Coronary artery (tissue), 2 donors: ENCODE measurements at regions not wholly inside any gene's neighbourhood (a gene's known extent, or its start where the extent isn't known, plus 50 kb on each side); places are given as distances from the start of the nearest gene placed in this dataset.

Experiments used
- DNase-seq: peaks from one replicate; pipeline ENCODE4 v3.0.0-alpha.2; 2017; ENCODE audit warnings: low spot score
- H3K27ac ChIP-seq, 2 donors: fragments of 200-600 bp; sonication (generic); one replicate each; pipeline ENCODE4 v1.5.1; 2016 to 2019
- H3K4me3 ChIP-seq: fragments of 200-600 bp; sonication (generic); 2 replicates; pipeline ENCODE4 v1.5.1; 2016; ENCODE audit warnings: mild to moderate bottlenecking, moderate library complexity
- TF ChIP-seq, protein P1 (sequence below): fragments of 200-600 bp; sonication (generic); IDR thresholded peaks from one replicate; pipeline ENCODE4 v1.5.1; 2019; ENCODE audit warnings: antibody characterized with exemption

DNA sequence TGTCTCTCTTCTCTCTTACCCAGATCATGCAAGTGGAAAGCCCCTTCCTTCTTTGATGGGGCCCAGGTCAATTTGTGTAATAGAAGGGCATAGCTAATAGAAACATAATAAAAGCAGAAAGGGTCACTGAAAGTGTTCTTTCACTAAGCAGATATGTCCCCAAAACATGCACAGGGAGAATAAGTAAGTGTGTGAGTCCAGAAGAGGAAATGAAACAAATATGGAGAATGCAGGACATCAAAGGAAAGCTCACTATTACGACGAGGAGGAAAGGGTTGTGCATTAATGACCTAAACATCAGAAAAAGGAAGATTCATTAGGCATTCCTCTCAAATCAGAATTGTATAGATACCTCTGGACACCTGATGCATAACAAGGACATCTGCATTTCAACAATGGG lies 81.4 kb upstream of the SMYD2 start:
- no peak overlapping the region for H3K27ac ChIP-seq
- H3K4me3 ChIP-seq, result no peak overlapping the region
- DNase-seq, result no peak
- TF ChIP-seq, protein P1, sequence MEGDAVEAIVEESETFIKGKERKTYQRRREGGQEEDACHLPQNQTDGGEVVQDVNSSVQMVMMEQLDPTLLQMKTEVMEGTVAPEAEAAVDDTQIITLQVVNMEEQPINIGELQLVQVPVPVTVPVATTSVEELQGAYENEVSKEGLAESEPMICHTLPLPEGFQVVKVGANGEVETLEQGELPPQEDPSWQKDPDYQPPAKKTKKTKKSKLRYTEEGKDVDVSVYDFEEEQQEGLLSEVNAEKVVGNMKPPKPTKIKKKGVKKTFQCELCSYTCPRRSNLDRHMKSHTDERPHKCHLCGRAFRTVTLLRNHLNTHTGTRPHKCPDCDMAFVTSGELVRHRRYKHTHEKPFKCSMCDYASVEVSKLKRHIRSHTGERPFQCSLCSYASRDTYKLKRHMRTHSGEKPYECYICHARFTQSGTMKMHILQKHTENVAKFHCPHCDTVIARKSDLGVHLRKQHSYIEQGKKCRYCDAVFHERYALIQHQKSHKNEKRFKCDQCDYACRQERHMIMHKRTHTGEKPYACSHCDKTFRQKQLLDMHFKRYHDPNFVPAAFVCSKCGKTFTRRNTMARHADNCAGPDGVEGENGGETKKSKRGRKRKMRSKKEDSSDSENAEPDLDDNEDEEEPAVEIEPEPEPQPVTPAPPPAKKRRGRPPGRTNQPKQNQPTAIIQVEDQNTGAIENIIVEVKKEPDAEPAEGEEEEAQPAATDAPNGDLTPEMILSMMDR, result no peak

DNA sequence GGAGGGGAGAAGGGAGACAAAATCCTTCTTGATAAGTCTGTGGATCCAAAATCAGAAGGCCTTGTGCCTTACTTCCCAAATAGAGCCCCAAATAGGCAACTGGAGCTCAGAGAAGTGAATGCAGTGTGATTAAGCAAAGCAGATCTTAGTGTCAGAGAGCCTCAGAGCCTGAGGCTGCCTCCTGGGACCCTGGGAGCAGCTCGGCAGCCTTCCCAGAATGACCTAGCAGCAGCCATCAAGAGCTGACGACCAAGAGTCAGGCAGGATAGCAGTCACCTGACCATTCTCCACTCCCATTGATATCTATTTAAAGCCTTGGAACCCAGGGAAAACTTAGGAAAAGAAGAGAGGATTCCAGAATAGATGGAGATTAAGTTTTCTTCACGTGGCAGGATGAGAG lies 78.0 kb upstream of the SMYD2 start:
- no peak for DNase-seq
- H3K27ac ChIP-seq, result no peak overlapping the region
- H3K4me3 ChIP-seq, result no peak overlapping the region
- TF ChIP-seq, protein P1, result no peak

DNA sequence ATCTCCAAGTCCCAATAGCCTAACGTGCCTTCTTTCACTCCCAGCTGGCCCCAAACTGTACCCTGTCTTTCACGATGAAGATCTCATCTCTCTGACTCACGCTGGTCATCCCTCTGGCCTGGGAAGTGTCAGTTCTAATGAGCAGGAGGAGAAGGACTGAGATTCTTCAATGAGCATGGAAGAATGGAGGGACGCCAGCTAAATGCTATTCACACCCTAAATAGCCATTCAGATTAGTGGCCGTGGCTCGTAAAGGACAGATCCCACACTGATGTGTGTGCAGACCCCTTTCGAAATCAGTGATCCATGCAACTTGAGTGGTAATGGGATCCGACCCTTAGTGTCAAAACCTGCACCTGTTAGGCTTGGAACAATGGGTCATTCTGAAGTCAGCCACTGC lies 75.9 kb upstream of the SMYD2 start:
- no peak for DNase-seq
- TF ChIP-seq, protein P1, result no peak
- Histone ChIP-seq H3K27ac (no peak overlapping the region), H3K4me3 (no peak overlapping the region)

DNA sequence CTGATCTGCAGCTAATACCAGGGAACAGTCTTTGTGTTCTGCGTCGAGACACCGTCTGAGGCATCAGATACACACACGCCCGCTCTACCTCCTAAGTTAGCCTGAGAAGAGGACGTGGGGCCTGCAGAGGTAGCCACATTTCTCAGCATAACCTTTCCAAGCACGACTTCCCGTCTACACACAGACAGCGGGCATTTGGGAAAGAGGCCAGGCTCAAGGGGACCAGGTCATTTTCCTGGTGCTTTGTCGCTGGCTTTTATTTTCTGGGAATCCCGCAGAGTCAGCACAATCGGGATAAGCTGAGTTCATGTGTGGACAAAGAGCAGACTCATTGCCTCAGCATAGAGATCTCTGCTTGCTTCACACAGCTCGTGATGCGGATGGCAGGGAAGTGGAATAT lies 72.5 kb upstream of the SMYD2 start:
- DNase-seq, result no peak
- H3K4me3 ChIP-seq, result no peak overlapping the region
- no peak overlapping the region for H3K27ac ChIP-seq
- TF ChIP-seq, protein P1, result no peak

DNA sequence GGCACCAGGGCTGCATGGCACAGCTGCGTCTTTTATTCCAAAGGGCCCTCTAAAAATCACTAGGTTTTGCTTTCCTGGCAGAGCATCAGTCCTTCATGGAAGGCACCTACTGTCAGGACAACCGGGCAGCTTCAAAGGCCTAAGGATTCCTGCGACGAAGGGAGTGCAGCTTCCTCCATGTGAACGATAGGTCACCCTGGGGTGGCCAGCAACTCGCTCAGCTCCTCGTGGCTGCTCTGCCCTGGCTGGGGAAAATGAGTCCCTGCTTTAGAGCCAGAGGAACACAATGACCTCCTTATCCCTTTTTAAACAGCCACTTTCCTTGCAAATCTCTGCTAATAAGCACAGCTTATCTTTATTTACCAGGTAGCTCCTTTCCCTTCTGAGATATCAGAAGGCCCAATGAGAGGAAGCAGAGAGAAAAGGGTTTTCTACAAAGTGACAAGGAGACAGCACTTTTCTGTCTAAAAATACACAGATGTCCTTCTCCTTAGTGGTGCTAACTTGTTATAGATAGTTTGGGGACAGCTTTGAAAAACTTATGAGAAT lies 71.6 kb upstream of the SMYD2 start:
- no peak overlapping the region for H3K4me3 ChIP-seq
- H3K27ac ChIP-seq, result no peak overlapping the region
- TF ChIP-seq, protein P1, result no peak
- no peak for DNase-seq

DNA sequence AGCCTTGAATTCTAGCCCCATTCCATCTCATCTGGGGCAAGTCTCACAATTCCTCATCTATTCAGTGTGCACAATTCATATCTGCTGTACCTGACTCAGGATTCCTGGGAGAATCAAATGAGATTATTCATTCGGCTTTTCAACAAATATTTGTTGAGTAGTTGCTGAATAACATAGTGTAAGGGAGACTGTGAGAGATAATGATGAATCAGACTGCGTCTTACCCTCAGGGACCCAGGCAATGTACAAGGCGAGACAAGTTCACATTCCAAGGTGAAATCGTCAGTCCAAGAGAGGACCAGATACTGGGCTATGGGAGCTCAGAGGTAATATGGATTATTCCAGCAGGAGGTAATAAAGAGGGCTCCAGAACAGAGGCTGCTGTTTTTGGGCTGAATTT lies 67.8 kb upstream of the SMYD2 start:
- no peak overlapping the region for H3K4me3 ChIP-seq
- TF ChIP-seq, protein P1, result no peak
- no peak overlapping the region for H3K27ac ChIP-seq
- DNase-seq, result no peak

DNA sequence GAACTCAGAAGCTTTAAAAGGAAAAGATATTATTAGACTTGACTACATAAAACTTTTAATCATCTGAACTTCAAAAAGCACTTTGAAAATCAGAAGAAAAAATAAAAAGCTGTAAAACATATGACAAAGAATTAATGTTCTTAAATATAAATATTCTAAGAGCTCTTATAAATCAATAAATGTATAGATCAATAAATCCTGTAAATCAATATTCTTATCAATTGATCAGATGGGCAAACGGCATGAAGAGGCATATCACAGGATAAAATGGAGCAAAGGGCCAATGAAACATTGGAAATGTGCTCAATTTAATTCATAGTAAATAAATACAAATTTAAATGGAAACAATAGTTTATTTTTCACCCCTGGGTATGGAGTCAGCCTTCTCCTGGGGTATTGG lies 66.1 kb upstream of the SMYD2 start:
- no peak overlapping the region for H3K27ac ChIP-seq
- no peak for DNase-seq
- TF ChIP-seq, protein P1, result no peak

More for the DNA sequence above, 66.1 kb upstream of the SMYD2 start:
- H3K4me3 ChIP-seq, result no peak overlapping the region
